Spinal cord (tissue), 9 donors: ENCODE measurements at regions not wholly inside any gene's neighbourhood (a gene's known extent, or its start where the extent isn't known, plus 50 kb on each side); places are given as distances from the start of the nearest gene placed in this dataset.

Experiments used
- DNase-seq, 6 donors: peaks; one replicate each; pipeline versions ENCODE4 v3.0.0 to v3.0.0-alpha.2; 2013 to 2015; ENCODE audit warnings: low spot score in 6 of 6, low read depth in 4 of 6
- H3K27ac ChIP-seq: one replicate; pipeline ENCODE4 v1.5.1; 2013; ENCODE audit warnings: low read depth, low read length, control low read depth
- H3K27me3 ChIP-seq: one replicate; pipeline ENCODE4 v1.6.1; 2013; ENCODE audit warnings: low read length; ENCODE audit not compliant: control insufficient read depth, insufficient read depth
- H3K36me3 ChIP-seq: one replicate; pipeline ENCODE4 v1.6.1; 2013; ENCODE audit warnings: low read length; ENCODE audit not compliant: control insufficient read depth, insufficient read depth
- H3K4me1 ChIP-seq: one replicate; pipeline ENCODE4 v1.6.1; 2013; ENCODE audit warnings: low read length; ENCODE audit not compliant: control insufficient read depth, insufficient read depth
- H3K4me3 ChIP-seq: one replicate; pipeline ENCODE4 v1.5.1; 2013; ENCODE audit warnings: low read depth, low read length, control low read depth
- H3K9me3 ChIP-seq: one replicate; pipeline ENCODE4 v1.6.1; 2013; ENCODE audit warnings: low read length; ENCODE audit not compliant: control insufficient read depth, insufficient read depth
- WGBS: methylation state at CpG from one replicate; pipeline ENCODE4 v1.1.5; 2013; ENCODE audit warnings: missing lambda C conversion rate; ENCODE audit not compliant: insufficient coverage; 5-methylcytosine and 5-hydroxymethylcytosine counted together
- donor health status: healthy.

- Histone ChIP-seq H3K4me1 (no peaks in the 10 kb centered on the region), H3K36me3 (no peaks in the 10 kb centered on the region), H3K9me3 (no peaks in the 10 kb centered on the region), H3K27me3 (no peaks in the 10 kb centered on the region), H3K4me3 (no peak overlapping the region), H3K27ac (no peak overlapping the region)
- DNase-seq, result no peak
- 73% methylated on average over 4 of the region's 5 CpGs for WGBS
These were observed 159.7 kb downstream of the SEMA6D start for GRCh38 chr15:47876986-47877385.

GRCh38 chr15:47877836-47878235 is 160.5 kb downstream of the SEMA6D start:
- WGBS, result 84% methylated on average over 3 of the region's 5 CpGs
- Histone ChIP-seq H3K9me3 (no peaks in the 10 kb centered on the region), H3K27ac (no peak overlapping the region), H3K4me3 (no peak overlapping the region), H3K27me3 (no peaks in the 10 kb centered on the region), H3K4me1 (no peaks in the 10 kb centered on the region), H3K36me3 (no peaks in the 10 kb centered on the region)
- no peak for DNase-seq

GRCh38 chr15:47885920-47886319 is 168.6 kb downstream of the SEMA6D start:
- WGBS, result 47% methylated on average over 4 of the region's 4 CpGs

GRCh38 chr15:47887241-47887800 is 170.0 kb downstream of the SEMA6D start:
- peak in 2 of 6 donors; percentile 45 to 58 for DNase-seq
- H3K9me3 ChIP-seq, result no peaks in the 10 kb centered on the region
- H3K4me3 ChIP-seq, result no peak overlapping the region
- no peaks in the 10 kb centered on the region for H3K4me1 ChIP-seq
- WGBS, result no CpG with 5 or more reads among the region's 5 CpGs
- H3K27me3 ChIP-seq, result no peaks in the 10 kb centered on the region
- no peak overlapping the region for H3K27ac ChIP-seq
- H3K36me3 ChIP-seq, result no peaks in the 10 kb centered on the region

More at GRCh38 chr15:47885920-47886319, 168.6 kb downstream of the SEMA6D start:
- Histone ChIP-seq H3K4me3 (no peak overlapping the region), H3K36me3 (no peaks in the 10 kb centered on the region), H3K4me1 (no peaks in the 10 kb centered on the region), H3K27ac (no peak overlapping the region), H3K9me3 (no peaks in the 10 kb centered on the region), H3K27me3 (no peaks in the 10 kb centered on the region)
- DNase-seq, result no peak

- Histone ChIP-seq H3K9me3 (no peaks in the 10 kb centered on the region), H3K4me3 (no peak overlapping the region), H3K4me1 (no peaks in the 10 kb centered on the region), H3K27ac (no peak overlapping the region), H3K27me3 (no peaks in the 10 kb centered on the region), H3K36me3 (no peaks in the 10 kb centered on the region)
- no CpG with 5 or more reads among the region's 2 CpGs for WGBS
- DNase-seq, result no peak
These were observed 171.2 kb downstream of the SEMA6D start for GRCh38 chr15:47888385-47889100.

- peak in 1 of 6 donors; percentile 25 for DNase-seq
- H3K27me3 ChIP-seq, result no peaks in the 10 kb centered on the region
- H3K4me3 ChIP-seq, result no peak overlapping the region
- WGBS, result no CpG with 5 or more reads among the region's 3 CpGs
- no peak overlapping the region for H3K27ac ChIP-seq
- no peaks in the 10 kb centered on the region for H3K36me3 ChIP-seq
- H3K9me3 ChIP-seq, result no peaks in the 10 kb centered on the region
- no peaks in the 10 kb centered on the region for H3K4me1 ChIP-seq
These were observed 173.3 kb downstream of the SEMA6D start for GRCh38 chr15:47890397-47891150.

GRCh38 chr15:47897525-47897924 is 180.2 kb downstream of the SEMA6D start:
- DNase-seq, result no peak
- H3K4me3 ChIP-seq, result no peak overlapping the region
- no peaks in the 10 kb centered on the region for H3K9me3 ChIP-seq
- no peaks in the 10 kb centered on the region for H3K4me1 ChIP-seq
- no peaks in the 10 kb centered on the region for H3K36me3 ChIP-seq
- no CpG with 5 or more reads among the region's 2 CpGs for WGBS
- H3K27me3 ChIP-seq, result no peaks in the 10 kb centered on the region
- H3K27ac ChIP-seq, result no peak overlapping the region

- no peak for DNase-seq
- WGBS, result no CpG with 5 or more reads among the region's 1 CpG
- Histone ChIP-seq H3K9me3 (peaks cover 13% of the 10 kb centered on the region), H3K27ac (no peak overlapping the region), H3K4me1 (no peaks in the 10 kb centered on the region), H3K36me3 (no peaks in the 10 kb centered on the region), H3K4me3 (no peak overlapping the region), H3K27me3 (no peaks in the 10 kb centered on the region)
These were observed 183.4 kb downstream of the SEMA6D start for GRCh38 chr15:47900751-47901150.

GRCh38 chr15:47903368-47903767 is 186.1 kb downstream of the SEMA6D start:
- no peaks in the 10 kb centered on the region for H3K27me3 ChIP-seq
- peaks cover 13% of the 10 kb centered on the region for H3K9me3 ChIP-seq
- H3K27ac ChIP-seq, result no peak overlapping the region
- H3K36me3 ChIP-seq, result no peaks in the 10 kb centered on the region
- DNase-seq, result no peak
- H3K4me3 ChIP-seq, result no peak overlapping the region
- no peaks in the 10 kb centered on the region for H3K4me1 ChIP-seq

- Histone ChIP-seq H3K27me3 (no peaks in the 10 kb centered on the region), H3K36me3 (no peaks in the 10 kb centered on the region), H3K9me3 (peaks cover 5% of the 10 kb centered on the region), H3K4me1 (no peaks in the 10 kb centered on the region), H3K4me3 (no peak overlapping the region), H3K27ac (no peak overlapping the region)
- no peak for DNase-seq
- no CpG with 5 or more reads among the region's 1 CpG for WGBS
These were observed 191.2 kb downstream of the SEMA6D start for GRCh38 chr15:47908486-47908885.
